PC-3 (cell line): ENCODE measurements at regions not wholly inside any gene's neighbourhood (a gene's known extent, or its start where the extent isn't known, plus 50 kb on each side); places are given as distances from the start of the nearest gene placed in this dataset.

Source experiments
- ATAC-seq: fragments of 200-7000 bp; cut with Tn5 transposase; 2 replicates; pipeline ENCODE4 v1.9.1; 2020; ENCODE audit warnings: mild to moderate bottlenecking, moderate library complexity
- BruUV-seq: library from RNA; stranded (reverse); fragments of 400-500 nt; replicated peaks from 2 replicates; lab custom pipeline; 2021; lab: Mats Ljungman, UMichigan
- CTCF ChIA-PET: fragments of 300-600 bp; sonication (Branson Sonifier 250); formaldehyde crosslinking; loops from one replicate; lab custom pipeline; 2022; ENCODE audit warnings: antibody characterized with exemption; lab: Charles Lee
- POLR2A ChIA-PET: fragments of 300-600 bp; sonication (Branson Sonifier 250); formaldehyde crosslinking; loops from one replicate; lab custom pipeline; 2022; ENCODE audit warnings: antibody characterized with exemption; ENCODE audit not compliant: unreplicated experiment; lab: Charles Lee
- DNase-seq: peaks from one replicate; pipeline ENCODE4 v3.0.0-alpha.2; 2015
- H2AFZ ChIP-seq: fragments of 300-600 bp; sonication (generic); 2 replicates; pipeline ENCODE4 v1.6.0; 2016; ENCODE audit warnings: antibody characterized with exemption, low read length
- H3F3A ChIP-seq: fragments of 300-600 bp; sonication (generic); one replicate; pipeline ENCODE4 v1.6.0; 2017; ENCODE audit warnings: antibody characterized with exemption, low read length, control low read depth, mild to moderate bottlenecking; ENCODE audit not compliant: unreplicated experiment
- H3K27ac ChIP-seq: fragments of 300-600 bp; sonication (generic); 2 replicates; pipeline ENCODE4 v1.5.1; 2016; ENCODE audit warnings: mild to moderate bottlenecking, low read length
- H3K27me3 ChIP-seq: fragments of 300-600 bp; sonication (generic); 2 replicates; pipeline ENCODE4 v1.6.1; 2016; ENCODE audit warnings: low read length, mixed read lengths
- H3K36me3 ChIP-seq: fragments of 300-600 bp; sonication (generic); 2 replicates; pipeline ENCODE4 v1.6.1; 2016; ENCODE audit warnings: low read depth, mixed run types, low read length, mixed read lengths
- H3K4me1 ChIP-seq: fragments of 300-600 bp; sonication (generic); 2 replicates; pipeline ENCODE4 v1.5.1; 2016; ENCODE audit warnings: low read length; ENCODE audit not compliant: insufficient read depth
- H3K4me2 ChIP-seq: fragments of 300-600 bp; sonication (generic); 2 replicates; pipeline ENCODE4 v1.6.0; 2016; ENCODE audit warnings: low read length
- H3K4me3 ChIP-seq: fragments of 300-600 bp; sonication (generic); 2 replicates; pipeline ENCODE4 v1.5.1; 2016; ENCODE audit warnings: mild to moderate bottlenecking, low read length, mixed read lengths
- H3K79me2 ChIP-seq: fragments of 300-600 bp; sonication (generic); 2 replicates; pipeline ENCODE4 v1.6.1; 2017; ENCODE audit warnings: low read length, mixed read lengths
- H3K9ac ChIP-seq: fragments of 300-600 bp; sonication (generic); 2 replicates; pipeline ENCODE4 v1.6.0; 2016; ENCODE audit warnings: mild to moderate bottlenecking, low read length
- H3K9me2 ChIP-seq: fragments of 300-600 bp; sonication (generic); replicated peaks from 2 replicates; pipeline ENCODE4 v1.6.1; 2016; ENCODE audit warnings: mixed run types, low read length, mixed read lengths
- H3K9me3 ChIP-seq: fragments of 300-600 bp; sonication (generic); 2 replicates; pipeline ENCODE4 v1.6.1; 2016; ENCODE audit warnings: low read length, mixed read lengths
- H4K20me1 ChIP-seq: fragments of 300-600 bp; sonication (generic); 2 replicates; pipeline ENCODE4 v1.6.1; 2016; ENCODE audit warnings: low read length, mixed read lengths
- EZH2 ChIP-seq: fragments of 300-600 bp; sonication (generic); IDR thresholded peaks from one replicate; pipeline ENCODE4 v1.6.1; 2017; ENCODE audit warnings: antibody characterized with exemption, mild to moderate bottlenecking, low read length; ENCODE audit not compliant: unreplicated experiment
- EZH2phosphoT487 ChIP-seq: fragments of 300-600 bp; sonication (generic); IDR thresholded peaks from 2 replicates; pipeline ENCODE4 v1.6.1; 2018; ENCODE audit warnings: mild to moderate bottlenecking, antibody characterized with exemption, low read length, borderline replicate concordance
- intact Hi-C: fragments of 100-400 bp; cut with micrococcal nuclease; formaldehyde crosslinking; loops from 2 replicates; pipeline ENCODE4 v1.9.0; 2023
- TF ChIP-seq, protein P1 (sequence below): fragments of 300-600 bp; sonication (generic); conservative IDR thresholded peaks from 2 replicates; pipeline ENCODE4 v1.5.1; 2017; ENCODE audit warnings: antibody characterized with exemption, low read depth, mild to moderate bottlenecking, low read length

- no peaks in the 10 kb centered on the region for H3K79me2 ChIP-seq
- no peak for TF ChIP-seq EZH2
- TF ChIP-seq, protein P1, sequence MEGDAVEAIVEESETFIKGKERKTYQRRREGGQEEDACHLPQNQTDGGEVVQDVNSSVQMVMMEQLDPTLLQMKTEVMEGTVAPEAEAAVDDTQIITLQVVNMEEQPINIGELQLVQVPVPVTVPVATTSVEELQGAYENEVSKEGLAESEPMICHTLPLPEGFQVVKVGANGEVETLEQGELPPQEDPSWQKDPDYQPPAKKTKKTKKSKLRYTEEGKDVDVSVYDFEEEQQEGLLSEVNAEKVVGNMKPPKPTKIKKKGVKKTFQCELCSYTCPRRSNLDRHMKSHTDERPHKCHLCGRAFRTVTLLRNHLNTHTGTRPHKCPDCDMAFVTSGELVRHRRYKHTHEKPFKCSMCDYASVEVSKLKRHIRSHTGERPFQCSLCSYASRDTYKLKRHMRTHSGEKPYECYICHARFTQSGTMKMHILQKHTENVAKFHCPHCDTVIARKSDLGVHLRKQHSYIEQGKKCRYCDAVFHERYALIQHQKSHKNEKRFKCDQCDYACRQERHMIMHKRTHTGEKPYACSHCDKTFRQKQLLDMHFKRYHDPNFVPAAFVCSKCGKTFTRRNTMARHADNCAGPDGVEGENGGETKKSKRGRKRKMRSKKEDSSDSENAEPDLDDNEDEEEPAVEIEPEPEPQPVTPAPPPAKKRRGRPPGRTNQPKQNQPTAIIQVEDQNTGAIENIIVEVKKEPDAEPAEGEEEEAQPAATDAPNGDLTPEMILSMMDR = no peak
- no peak for TF ChIP-seq EZH2phosphoT487
- no TSS peak for BruUV-seq
Observed at GRCh38 chr11:70692131-70692530, 293.8 kb downstream of the CTTN start.

GRCh38 chr11:70694371-70694770 lies 296.0 kb downstream of the CTTN start:
- ChIA-PET CTCF (no interaction called here), POLR2A (no interaction called here)
- no peaks in the 10 kb centered on the region for H4K20me1 ChIP-seq
- H3K27me3 ChIP-seq = no peaks in the 10 kb centered on the region
- DNase-seq (no peak), ATAC-seq (no peak)
- intact Hi-C loops = no loop called here
- BruUV-seq = no TSS peak
- peaks cover 6% of the 10 kb centered on the region for H3K4me1 ChIP-seq
- H3K79me2 ChIP-seq = no peaks in the 10 kb centered on the region
- H2AFZ ChIP-seq = no peak overlapping the region
- no peak overlapping the region for H3K4me3 ChIP-seq
- no peak overlapping the region for H3K9ac ChIP-seq
- no peaks in the 10 kb centered on the region for H3K9me3 ChIP-seq
- no peak for TF ChIP-seq EZH2phosphoT487
- TF ChIP-seq, protein P1 = no peak
- no peak for TF ChIP-seq EZH2
- no peak overlapping the region for H3K27ac ChIP-seq
- H3K4me2 ChIP-seq = no peak overlapping the region
- no peaks in the 10 kb centered on the region for H3K9me2 ChIP-seq
- H3K36me3 ChIP-seq = no peaks in the 10 kb centered on the region
- no peaks in the 10 kb centered on the region for H3F3A ChIP-seq

More at GRCh38 chr11:70692131-70692530, 293.8 kb downstream of the CTTN start:
- ChIA-PET CTCF (no interaction called here), POLR2A (no interaction called here)
- no peak for ATAC-seq
- Histone ChIP-seq H3K4me3 (no peak overlapping the region), H3K27me3 (no peaks in the 10 kb centered on the region), H3K9me3 (no peaks in the 10 kb centered on the region), H3K9ac (no peak overlapping the region), H3K4me2 (no peak overlapping the region), H3K27ac (no peak overlapping the region), H3F3A (no peaks in the 10 kb centered on the region), H3K4me1 (no peaks in the 10 kb centered on the region), H2AFZ (no peak overlapping the region), H4K20me1 (no peaks in the 10 kb centered on the region), H3K9me2 (no peaks in the 10 kb centered on the region), H3K36me3 (no peaks in the 10 kb centered on the region)
- intact Hi-C loops = no loop called here
- DNase-seq = no peak

GRCh38 chr11:70695086-70695960 lies 297.0 kb downstream of the CTTN start:
- no peaks in the 10 kb centered on the region for H3K9me3 ChIP-seq
- H3K27me3 ChIP-seq = no peaks in the 10 kb centered on the region
- no peak overlapping the region for H2AFZ ChIP-seq
- no peaks in the 10 kb centered on the region for H3K9me2 ChIP-seq
- no peak for TF ChIP-seq EZH2
- no peak for TF ChIP-seq EZH2phosphoT487
- TF ChIP-seq, protein P1 = no peak
- no peak overlapping the region for H3K27ac ChIP-seq
- H3F3A ChIP-seq = no peaks in the 10 kb centered on the region
- H3K79me2 ChIP-seq = no peaks in the 10 kb centered on the region
- no peak overlapping the region for H3K4me3 ChIP-seq
- H3K4me1 ChIP-seq = peaks cover 11% of the 10 kb centered on the region
- H3K36me3 ChIP-seq = no peaks in the 10 kb centered on the region
- no TSS peak for BruUV-seq
- H3K4me2 ChIP-seq = no peak overlapping the region
- H3K9ac ChIP-seq = no peak overlapping the region
- ATAC-seq (no peak), DNase-seq (no peak)
- ChIA-PET CTCF (no interaction called here), POLR2A (no interaction called here)
- no peaks in the 10 kb centered on the region for H4K20me1 ChIP-seq
- intact Hi-C loops = no loop called here
